Lower leg skin (tissue), 3 donors: ENCODE measurements at regions not wholly inside any gene's neighbourhood (a gene's known extent, or its start where the extent isn't known, plus 50 kb on each side); places are given as distances from the start of the nearest gene placed in this dataset.

Experiments used
- CTCF ChIP-seq, 3 donors: fragments of 450-650 bp; IDR thresholded peaks; one replicate each; pipeline ENCODE4 v1.5.1; 2016; ENCODE audit warnings: antibody characterized with exemption in 3 of 3, mild to moderate bottlenecking in 3 of 3, moderate library complexity in 2 of 3
- POLR2A ChIP-seq, 2 donors: fragments of 450-650 bp; IDR thresholded peaks; one replicate each; pipeline ENCODE4 v1.6.1; 2016 to 2017; ENCODE audit warnings: antibody characterized with exemption in 2 of 2, mild to moderate bottlenecking in 1 of 2, moderate library complexity in 1 of 2

DNA sequence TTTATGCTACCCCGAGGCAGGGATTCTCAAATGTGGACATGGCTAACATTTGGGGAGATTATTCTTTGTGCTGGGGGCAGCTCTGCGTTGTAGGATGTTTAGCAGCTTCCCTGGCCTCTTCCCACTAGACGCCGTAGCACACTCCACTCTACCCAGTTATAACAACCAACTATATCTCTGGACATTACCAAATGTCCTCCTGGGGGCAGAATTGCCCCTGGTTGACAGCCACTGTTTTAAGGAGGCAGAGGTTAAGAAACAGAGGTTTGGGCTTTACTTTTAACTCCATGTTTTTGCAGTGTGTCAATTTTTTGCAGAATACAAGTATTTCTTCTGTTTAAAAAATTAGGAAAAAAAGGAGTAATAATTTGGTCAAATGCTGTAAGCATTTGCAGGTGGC lies 56.2 kb upstream of the BMP6 start:
- TF ChIP-seq CTCF (IDR thresholded peaks at IDR 0.05) (no peak), POLR2A (IDR thresholded peaks at IDR 0.05) (no peak)
